ENCODE measurements at regions not wholly inside any gene's neighbourhood (a gene's known extent, or its start where the extent isn't known, plus 50 kb on each side); places are given as distances from the start of the nearest gene placed in this dataset.

DNA sequence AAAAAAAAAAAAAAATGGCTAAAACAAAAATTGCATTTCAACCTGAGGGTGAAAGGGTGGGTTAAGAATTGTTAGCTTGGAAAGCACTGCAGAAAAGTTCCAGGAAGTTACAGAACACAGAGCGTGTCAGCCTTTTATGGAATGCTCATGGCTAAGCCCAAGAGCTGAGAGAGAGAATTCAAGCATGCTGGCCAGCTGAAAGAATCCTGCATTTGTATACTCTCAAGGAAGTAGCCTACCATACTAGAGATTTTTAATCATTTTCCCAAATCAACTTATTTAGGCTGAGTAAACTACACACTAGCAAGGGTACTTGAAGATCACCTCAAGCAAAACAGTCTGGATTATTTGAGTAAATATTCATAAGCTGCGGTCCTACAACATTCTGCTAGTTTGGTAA is 153.9 kb downstream of the KCNJ2 start:
- no peak for FAIRE-seq
- no peak overlapping the region for H2AFZ ChIP-seq (ENCODE audit: control insufficient read depth, low read length)
- TF ChIP-seq EZH2 (IDR thresholded peaks at IDR 0.05; ENCODE audit: low read length) (no peak), CTCF (optimal IDR thresholded peaks at IDR 0.05 in 1 of 3, IDR thresholded peaks at IDR 0.05 in 1 of 3, conservative IDR thresholded peaks at IDR 0.05 in 1 of 3; ENCODE audit: extremely low read depth in 1 of 3, insufficient read depth in 2 of 3, low read length in 3 of 3) (no peak)
- no peaks in the 10 kb centered on the region for H4K20me1 ChIP-seq (ENCODE audit: control insufficient read depth, extremely low read depth, insufficient read depth, low read length)
- H3K79me2 ChIP-seq (ENCODE audit: control insufficient read depth, insufficient read depth, low read length) = no peaks in the 10 kb centered on the region
- no peak overlapping the region for H3K27ac ChIP-seq (ENCODE audit: control insufficient read depth, insufficient read depth, low read length)
- no peaks in the 10 kb centered on the region for H3K27me3 ChIP-seq (ENCODE audit: control insufficient read depth, extremely low read depth, insufficient read depth, low read length)
- H3K9me1 ChIP-seq (ENCODE audit: control insufficient read depth, extremely low read depth, insufficient read depth, low read length) = no peaks in the 10 kb centered on the region
- no peak for DNase-seq (ENCODE audit: low read depth, low spot score)
- H3K4me1 ChIP-seq (ENCODE audit: control insufficient read depth, extremely low read depth, insufficient read depth, low read length) = no peaks in the 10 kb centered on the region
- H3K9me3 ChIP-seq (ENCODE audit: control insufficient read depth, low read depth, low read length) = no peaks in the 10 kb centered on the region
- dilution Hi-C loops (cut with MboI; ENCODE audit: extremely low pct_ligation_motif_present, low sequenced_read_pairs) = no loop called here
- no peak overlapping the region for H3K9ac ChIP-seq (ENCODE audit: control insufficient read depth, extremely low read depth, insufficient read depth, low read length)
- H3K4me2 ChIP-seq (ENCODE audit: control insufficient read depth, extremely low read depth, insufficient read depth, low read depth, low read length) = no peak overlapping the region
- no peak overlapping the region for H3K4me3 ChIP-seq (ENCODE audit: control insufficient read depth in 2 of 3, extremely low read depth in 1 of 3, insufficient read depth in 2 of 3, low read depth in 1 of 3, low read length in 3 of 3)
- no peaks in the 10 kb centered on the region for H3K36me3 ChIP-seq (ENCODE audit: control insufficient read depth in 2 of 2, extremely low read depth in 1 of 2, insufficient read depth in 2 of 2, low read length in 2 of 2)

- dilution Hi-C loops (cut with MboI; ENCODE audit: extremely low pct_ligation_motif_present, low sequenced_read_pairs) = no loop called here
- H3K36me3 ChIP-seq (ENCODE audit: control insufficient read depth in 2 of 2, extremely low read depth in 1 of 2, insufficient read depth in 2 of 2, low read length in 2 of 2) = no peaks in the 10 kb centered on the region
- TF ChIP-seq EZH2 (IDR thresholded peaks at IDR 0.05; ENCODE audit: low read length) (no peak), CTCF (optimal IDR thresholded peaks at IDR 0.05 in 1 of 3, IDR thresholded peaks at IDR 0.05 in 1 of 3, conservative IDR thresholded peaks at IDR 0.05 in 1 of 3; ENCODE audit: extremely low read depth in 1 of 3, insufficient read depth in 2 of 3, low read length in 3 of 3) (no peak)
- H3K4me3 ChIP-seq (ENCODE audit: control insufficient read depth in 2 of 3, extremely low read depth in 1 of 3, insufficient read depth in 2 of 3, low read depth in 1 of 3, low read length in 3 of 3) = no peak overlapping the region
- no peaks in the 10 kb centered on the region for H4K20me1 ChIP-seq (ENCODE audit: control insufficient read depth, extremely low read depth, insufficient read depth, low read length)
- no peaks in the 10 kb centered on the region for H3K27me3 ChIP-seq (ENCODE audit: control insufficient read depth, extremely low read depth, insufficient read depth, low read length)
- H3K27ac ChIP-seq (ENCODE audit: control insufficient read depth, insufficient read depth, low read length) = no peak overlapping the region
- no peaks in the 10 kb centered on the region for H3K4me1 ChIP-seq (ENCODE audit: control insufficient read depth, extremely low read depth, insufficient read depth, low read length)
- H2AFZ ChIP-seq (ENCODE audit: control insufficient read depth, low read length) = no peak overlapping the region
- no peaks in the 10 kb centered on the region for H3K79me2 ChIP-seq (ENCODE audit: control insufficient read depth, insufficient read depth, low read length)
- no peaks in the 10 kb centered on the region for H3K9me3 ChIP-seq (ENCODE audit: control insufficient read depth, low read depth, low read length)
- no peak for FAIRE-seq
- no peak overlapping the region for H3K4me2 ChIP-seq (ENCODE audit: control insufficient read depth, extremely low read depth, insufficient read depth, low read depth, low read length)
- H3K9me1 ChIP-seq (ENCODE audit: control insufficient read depth, extremely low read depth, insufficient read depth, low read length) = no peaks in the 10 kb centered on the region
- H3K9ac ChIP-seq (ENCODE audit: control insufficient read depth, extremely low read depth, insufficient read depth, low read length) = no peak overlapping the region
- no peak for DNase-seq (ENCODE audit: low read depth, low spot score)
Measured at GRCh38 chr17:70324031-70324430, 154.7 kb downstream of the KCNJ2 start.

All from keratinocyte (primary cell).